GM12878 (cell line): ENCODE measurements at regions not wholly inside any gene's neighbourhood (a gene's known extent, or its start where the extent isn't known, plus 50 kb on each side); places are given as distances from the start of the nearest gene placed in this dataset.

ENCODE experiments used
- ATAC-seq: fragments of 200-7000 bp; cut with Tn5 transposase; 3 replicates; pipeline ENCODE4 v1.9.1; 2020; ENCODE audit warnings: mild to moderate bottlenecking, moderate library complexity
- BruUV-seq: library from RNA; stranded (reverse); fragments of 400-500 nt; replicated peaks from 2 replicates; lab custom pipeline; 2021; lab: Mats Ljungman, UMichigan
- CTCF ChIA-PET: fragments of 300-600 bp; sonication (Branson Sonifier 250); formaldehyde crosslinking; extraction: SDS; loops from one replicate; lab custom pipeline; 2021; ENCODE audit warnings: inconsistent platforms; lab: Yijun Ruan, JAX
- POLR2A ChIA-PET: fragments of 350-600 bp; formaldehyde crosslinking; extraction: SDS; loops from one replicate; lab custom pipeline; 2021; ENCODE audit warnings: inconsistent platforms; lab: Charles Lee
- RAD21 ChIA-PET: fragments of 300-600 bp; sonication (Branson Sonifier 250); formaldehyde crosslinking; loops from one replicate; lab custom pipeline; 2023; ENCODE audit warnings: antibody characterized with exemption; ENCODE audit not compliant: unreplicated experiment; lab: Charles Lee
- SMC1A ChIA-PET: fragments of 300-600 bp; sonication (Branson Sonifier 250); formaldehyde crosslinking; loops from one replicate; lab custom pipeline; 2023; ENCODE audit not compliant: unreplicated experiment, uncharacterized antibody; lab: Charles Lee
- DNase-seq: peaks from one replicate; pipeline ENCODE4 v3.0.0-alpha.2; 2011; ENCODE audit warnings: low read depth, low spot score
- FAIRE-seq: peaks from 3 replicates; lab custom pipeline; 2011; peaks lifted over from hg19 to GRCh38; lab: Jason Lieb, UNC
- H2AFZ ChIP-seq: 2 replicates; pipeline ENCODE4 v1.6.0; 2011; ENCODE audit warnings: low read depth, low read length, control low read depth; ENCODE audit not compliant: control insufficient read depth
- H3K27ac ChIP-seq: 2 replicates; pipeline ENCODE4 v1.5.1; 2011; ENCODE audit warnings: control low read depth; ENCODE audit not compliant: control insufficient read depth, insufficient read depth
- H3K27me3 ChIP-seq, 2 experiments: replicated peaks in 1 of 2; 2 replicates each; pipeline versions ENCODE4 v1.6.0 to v1.6.1; 2011; ENCODE audit warnings: low read length in 1 of 2; ENCODE audit not compliant: control insufficient read depth in 2 of 2, insufficient read depth in 2 of 2
- H3K36me3 ChIP-seq, 2 experiments: 2 replicates each; pipeline ENCODE4 v1.5.1; 2011; ENCODE audit warnings: low read length in 1 of 2; ENCODE audit not compliant: control insufficient read depth in 2 of 2, insufficient read depth in 2 of 2
- H3K4me1 ChIP-seq: 2 replicates; pipeline ENCODE4 v1.6.1; 2011; ENCODE audit warnings: mild to moderate bottlenecking, low read length, moderate library complexity, mixed read lengths; ENCODE audit not compliant: control insufficient read depth, insufficient read depth
- H3K4me2 ChIP-seq: 2 replicates; pipeline ENCODE4 v1.6.0; 2011; ENCODE audit warnings: control low read depth; ENCODE audit not compliant: control insufficient read depth, insufficient read depth
- H3K4me3 ChIP-seq: fragments of 200-600 bp; sonication (generic); 2 replicates; pipeline ENCODE4 v1.5.1; 2016
- H3K79me2 ChIP-seq: 2 replicates; pipeline ENCODE4 v1.6.0; 2011; ENCODE audit warnings: low read length; ENCODE audit not compliant: control insufficient read depth, insufficient read depth
- H3K9ac ChIP-seq: 2 replicates; pipeline ENCODE4 v1.8.0; 2011; ENCODE audit warnings: low read length, control low read depth, mixed read lengths; ENCODE audit not compliant: control insufficient read depth, insufficient read depth
- H3K9me3 ChIP-seq: replicated peaks from 3 replicates; pipeline ENCODE4 v1.5.1; 2011; ENCODE audit warnings: mild to moderate bottlenecking, low read length; ENCODE audit not compliant: control insufficient read depth, insufficient read depth
- H4K20me1 ChIP-seq: 2 replicates; pipeline ENCODE4 v1.6.0; 2011; ENCODE audit not compliant: control insufficient read depth, insufficient read depth
- BCLAF1 ChIP-seq: fragments of 450-650 bp; IDR thresholded peaks from 2 replicates; pipeline ENCODE4 v1.6.1; 2017; ENCODE audit warnings: antibody characterized with exemption, mild to moderate bottlenecking, moderate library complexity
- ESRRA ChIP-seq: IDR thresholded peaks from 2 replicates; pipeline ENCODE4 v1.6.1; 2012; ENCODE audit warnings: mild to moderate bottlenecking, low read length, improper control_type of control experiment
- RCOR1 ChIP-seq: conservative IDR thresholded peaks from 2 replicates; pipeline ENCODE4 v1.6.1; 2012; ENCODE audit warnings: low read depth, low read length, improper control_type of control experiment
- RELA ChIP-seq: fragments of 450-650 bp; IDR thresholded peaks from 2 replicates; pipeline ENCODE4 v1.8.0; 2014; ENCODE audit warnings: borderline replicate concordance; ENCODE audit not compliant: partially characterized antibody
- RELB ChIP-seq: fragments of 450-650 bp; IDR thresholded peaks from 2 replicates; pipeline ENCODE4 v1.6.1; 2017; ENCODE audit warnings: low read depth, mild to moderate bottlenecking, moderate library complexity
- STAT1 ChIP-seq: fragments of 450-650 bp; conservative IDR thresholded peaks from 2 replicates; pipeline ENCODE4 v1.6.1; 2014; ENCODE audit warnings: antibody characterized with exemption, mild to moderate bottlenecking
- STAT3 ChIP-seq: IDR thresholded peaks from 2 replicates; pipeline ENCODE4 v1.6.1; 2011; ENCODE audit warnings: low read depth, low read length, improper control_type of control experiment
- TARDBP ChIP-seq: IDR thresholded peaks from 2 replicates; pipeline ENCODE4 v1.6.1; 2016; ENCODE audit warnings: borderline replicate concordance
- YY1 ChIP-seq: IDR thresholded peaks from 2 replicates; pipeline ENCODE4 v1.6.1; 2011; ENCODE audit warnings: low read depth, mild to moderate bottlenecking, low read length
- ZNF217 ChIP-seq: fragments of 450-650 bp; IDR thresholded peaks from 2 replicates; pipeline ENCODE4 v1.6.1; 2017; ENCODE audit warnings: antibody characterized with exemption, mild to moderate bottlenecking
- WGBS: methylation state at CpG from one replicate; pipeline ENCODE4 v1.1.6; 2016; ENCODE audit warnings: low lambda C conversion rate; ENCODE audit not compliant: insufficient replicate concordance, insufficient coverage; ENCODE audit errors: missing lambda C conversion rate; 5-methylcytosine and 5-hydroxymethylcytosine counted together
- in situ Hi-C: fragments of 300-500 bp; cut with MboI; formaldehyde crosslinking; loops from 9 replicates; pipeline ENCODE4 v1.14.3; 2018; ENCODE audit warnings: mixed read lengths
- intact Hi-C: fragments of 100-400 bp; cut with micrococcal nuclease; formaldehyde crosslinking; loops from one replicate; pipeline ENCODE4 v1.14.2; 2022; ENCODE audit not compliant: unreplicated experiment

- ChIA-PET POLR2A (no interaction called here), CTCF (no interaction called here), RAD21 (no interaction called here), SMC1A (no interaction called here)
- in situ Hi-C loops: no loop called here
- no peak for DNase-seq
- intact Hi-C loops: no loop called here
- Histone ChIP-seq H3K27ac (no peak overlapping the region), H3K36me3 (no peaks in the 10 kb centered on the region), H3K9ac (no peak overlapping the region), H2AFZ (no peak overlapping the region), H3K27me3 (no peaks in the 10 kb centered on the region), H3K4me2 (no peak overlapping the region), H3K4me1 (no peaks in the 10 kb centered on the region), H3K4me3 (no peak overlapping the region), H3K79me2 (no peaks in the 10 kb centered on the region), H4K20me1 (no peaks in the 10 kb centered on the region), H3K9me3 (no peaks in the 10 kb centered on the region)
- 59% methylated on average over 7 of the region's 7 CpGs for WGBS
- no peak for ATAC-seq
- BruUV-seq: no TSS peak
- TF ChIP-seq STAT1 (no peak), ESRRA (no peak), YY1 (no peak), ZNF217 (no peak), STAT3 (no peak), RELB (no peak), RELA (no peak), BCLAF1 (no peak), TARDBP (no peak), RCOR1 (no peak)
- FAIRE-seq: no peak
Measured at GRCh38 chr4:144463896-144464295, 182.1 kb upstream of the HHIP start.
